ENCODE measurements at regions not wholly inside any gene's neighbourhood (a gene's known extent, or its start where the extent isn't known, plus 50 kb on each side); places are given as distances from the start of the nearest gene placed in this dataset.
"Not testable (repeated sequence)": the region's sequence is repeated elsewhere in the genome, so short reads cannot be mapped to it uniquely, and the experiment has no call there.

GRCh38 chr12:25317553-25317952 is 66.8 kb upstream of the KRAS start:
- no peak for TF ChIP-seq GLI2 (tag by site-specific recombination; IDR thresholded peaks at IDR 0.05; ENCODE audit: borderline replicate concordance, low read depth)
- TF ChIP-seq, protein P1, sequence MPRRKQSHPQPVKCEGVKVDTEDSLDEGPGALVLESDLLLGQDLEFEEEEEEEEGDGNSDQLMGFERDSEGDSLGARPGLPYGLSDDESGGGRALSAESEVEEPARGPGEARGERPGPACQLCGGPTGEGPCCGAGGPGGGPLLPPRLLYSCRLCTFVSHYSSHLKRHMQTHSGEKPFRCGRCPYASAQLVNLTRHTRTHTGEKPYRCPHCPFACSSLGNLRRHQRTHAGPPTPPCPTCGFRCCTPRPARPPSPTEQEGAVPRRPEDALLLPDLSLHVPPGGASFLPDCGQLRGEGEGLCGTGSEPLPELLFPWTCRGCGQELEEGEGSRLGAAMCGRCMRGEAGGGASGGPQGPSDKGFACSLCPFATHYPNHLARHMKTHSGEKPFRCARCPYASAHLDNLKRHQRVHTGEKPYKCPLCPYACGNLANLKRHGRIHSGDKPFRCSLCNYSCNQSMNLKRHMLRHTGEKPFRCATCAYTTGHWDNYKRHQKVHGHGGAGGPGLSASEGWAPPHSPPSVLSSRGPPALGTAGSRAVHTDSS (tag by site-specific recombination; IDR thresholded peaks at IDR 0.05) = no peak
- TF ChIP-seq ZNF548 (tag by site-specific recombination; IDR thresholded peaks at IDR 0.05) = no peak
- TF ChIP-seq IKZF3 (tag by site-specific recombination; IDR thresholded peaks at IDR 0.05) = no peak
- no peak for TF ChIP-seq INSM2 (tag by site-specific recombination; IDR thresholded peaks at IDR 0.05)
- no peak for TF ChIP-seq HOXA7 (CRISPR knock-in tag; IDR thresholded peaks at IDR 0.05; ENCODE audit: borderline replicate concordance)
- no peak for TF ChIP-seq ZNF221 (tag by site-specific recombination; IDR thresholded peaks at IDR 0.05; ENCODE audit: borderline replicate concordance)
- TF ChIP-seq, protein P2, sequence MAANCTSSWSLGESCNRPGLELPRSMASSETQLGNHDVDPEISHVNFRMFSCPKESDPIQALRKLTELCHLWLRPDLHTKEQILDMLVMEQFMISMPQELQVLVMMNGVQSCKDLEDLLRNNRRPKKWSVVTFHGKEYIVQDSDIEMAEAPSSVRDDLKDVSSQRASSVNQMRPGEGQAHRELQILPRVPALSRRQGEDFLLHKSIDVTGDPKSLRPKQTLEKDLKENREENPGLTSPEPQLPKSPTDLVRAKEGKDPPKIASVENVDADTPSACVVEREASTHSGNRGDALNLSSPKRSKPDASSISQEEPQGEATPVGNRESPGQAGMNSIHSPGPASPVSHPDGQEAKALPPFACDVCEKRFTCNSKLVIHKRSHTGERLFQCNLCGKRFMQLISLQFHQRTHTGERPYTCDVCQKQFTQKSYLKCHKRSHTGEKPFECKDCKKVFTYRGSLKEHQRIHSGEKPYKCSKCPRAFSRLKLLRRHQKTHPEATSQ (tag by site-specific recombination; IDR thresholded peaks at IDR 0.05) = no peak
- Histone ChIP-seq H3K4me1 (ENCODE audit: control insufficient read depth, insufficient read depth, low read length) (peaks cover 8% of the 10 kb centered on the region; the same call in 1 of the 2 replicates), H3K9me3 (ENCODE audit: control insufficient read depth, insufficient read depth, low read depth, low read length) (no peaks in the 10 kb centered on the region), H3K4me3 (ENCODE audit: low read depth, low read length) (no peak overlapping the region), H3K27ac (ENCODE audit: extremely low read depth, low read depth, low read length) (no peak overlapping the region), H3K36me3 (ENCODE audit: control insufficient read depth in 2 of 2, insufficient read depth in 1 of 2, low read length in 2 of 2) (no peaks in the 10 kb centered on the region)
- ChIA-PET CTCF (interaction anchor here (0.6 to 1.5 kb wide), 2 partner anchors 76 to 372 kb away, joined by 3 to 4 read pairs; no protein-coding TSS in a partner anchor), POLR2A (interaction anchor here (0.6 kb wide), 1 partner anchor 16 kb away, joined by 3 read pairs; no protein-coding TSS in a partner anchor)

DNA sequence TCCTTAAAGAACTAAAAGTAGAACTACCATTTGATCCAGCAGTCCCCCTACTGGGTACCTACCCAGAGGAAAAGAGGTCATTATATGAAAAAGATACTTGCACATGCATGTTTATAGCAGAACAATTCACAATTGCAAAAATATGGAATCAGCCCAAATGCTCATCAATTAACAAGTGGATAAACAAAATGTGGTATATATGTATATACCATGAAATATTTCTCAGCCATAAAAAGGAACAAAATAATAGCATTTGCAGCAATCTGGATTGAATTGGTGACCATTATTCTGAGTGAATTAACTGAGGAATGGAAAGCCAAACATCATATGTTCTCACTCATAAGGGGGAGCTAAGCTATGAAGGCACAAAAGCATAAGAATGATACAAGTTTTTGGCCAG is 64.7 kb upstream of the KRAS start:
- POLR2A ChIA-PET = no interaction called here
- CTCF ChIA-PET = no interaction called here
- Histone ChIP-seq H3K36me3 (ENCODE audit: control insufficient read depth in 2 of 2, insufficient read depth in 1 of 2, low read length in 2 of 2) (no peaks in the 10 kb centered on the region), H3K4me1 (ENCODE audit: control insufficient read depth, insufficient read depth, low read length) (peaks cover 4% of the 10 kb centered on the region; the same call in 1 of the 2 replicates), H3K4me3 (ENCODE audit: low read depth, low read length) (no peak overlapping the region), H3K27ac (ENCODE audit: extremely low read depth, low read depth, low read length) (no peak overlapping the region), H3K9me3 (ENCODE audit: control insufficient read depth, insufficient read depth, low read depth, low read length) (no peaks in the 10 kb centered on the region)
- peak; percentile 93 for TF ChIP-seq ZNF211 (tag by site-specific recombination; IDR thresholded peaks at IDR 0.05; ENCODE audit: low read depth)
- TF ChIP-seq, protein P3, sequence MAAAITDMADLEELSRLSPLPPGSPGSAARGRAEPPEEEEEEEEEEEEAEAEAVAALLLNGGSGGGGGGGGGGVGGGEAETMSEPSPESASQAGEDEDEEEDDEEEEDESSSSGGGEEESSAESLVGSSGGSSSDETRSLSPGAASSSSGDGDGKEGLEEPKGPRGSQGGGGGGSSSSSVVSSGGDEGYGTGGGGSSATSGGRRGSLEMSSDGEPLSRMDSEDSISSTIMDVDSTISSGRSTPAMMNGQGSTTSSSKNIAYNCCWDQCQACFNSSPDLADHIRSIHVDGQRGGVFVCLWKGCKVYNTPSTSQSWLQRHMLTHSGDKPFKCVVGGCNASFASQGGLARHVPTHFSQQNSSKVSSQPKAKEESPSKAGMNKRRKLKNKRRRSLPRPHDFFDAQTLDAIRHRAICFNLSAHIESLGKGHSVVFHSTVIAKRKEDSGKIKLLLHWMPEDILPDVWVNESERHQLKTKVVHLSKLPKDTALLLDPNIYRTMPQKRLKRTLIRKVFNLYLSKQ (tag by site-specific recombination; IDR thresholded peaks at IDR 0.05; ENCODE audit: borderline replicate concordance) = no peak

GRCh38 chr12:25313266-25313990 is 62.7 kb upstream of the KRAS start:
- H3K27ac ChIP-seq (ENCODE audit: extremely low read depth, low read depth, low read length); H3K4me3 ChIP-seq (ENCODE audit: low read depth, low read length); CTCF ChIA-PET; POLR2A ChIA-PET; H3K4me1 ChIP-seq (ENCODE audit: control insufficient read depth, insufficient read depth, low read length); H3K36me3 ChIP-seq (ENCODE audit: control insufficient read depth in 2 of 2, insufficient read depth in 1 of 2, low read length in 2 of 2); H3K9me3 ChIP-seq (ENCODE audit: control insufficient read depth, insufficient read depth, low read depth, low read length): not testable (repeated sequence)
- TF ChIP-seq KLF1 (tag by site-specific recombination; IDR thresholded peaks at IDR 0.05) = peak; percentile 38; the same call in 1 of the 2 replicates
